PC-3 (cell line): ENCODE measurements at regions not wholly inside any gene's neighbourhood (a gene's known extent, or its start where the extent isn't known, plus 50 kb on each side); places are given as distances from the start of the nearest gene placed in this dataset.

Experiments
- CTCF ChIP-seq: fragments of 300-600 bp; sonication (generic); conservative IDR thresholded peaks from 2 replicates; pipeline ENCODE4 v1.5.1; 2017; ENCODE audit warnings: antibody characterized with exemption, low read depth, mild to moderate bottlenecking, low read length
- EZH2 ChIP-seq: fragments of 300-600 bp; sonication (generic); IDR thresholded peaks from one replicate; pipeline ENCODE4 v1.6.1; 2017; ENCODE audit warnings: antibody characterized with exemption, mild to moderate bottlenecking, low read length; ENCODE audit not compliant: unreplicated experiment
- EZH2phosphoT487 ChIP-seq: fragments of 300-600 bp; sonication (generic); IDR thresholded peaks from 2 replicates; pipeline ENCODE4 v1.6.1; 2018; ENCODE audit warnings: mild to moderate bottlenecking, antibody characterized with exemption, low read length, borderline replicate concordance

GRCh38 chr2:8196316-8196715 is 485.5 kb upstream of the ID2 start:
- TF ChIP-seq CTCF (no peak), EZH2phosphoT487 (no peak), EZH2 (no peak)
